ENCODE measurements at regions not wholly inside any gene's neighbourhood (a gene's known extent, or its start where the extent isn't known, plus 50 kb on each side); places are given as distances from the start of the nearest gene placed in this dataset.

GRCh38 chr5:159545156-159545555 is 214.9 kb upstream of the IL12B start:
- H3K27ac ChIP-seq (ENCODE audit: low read depth in 1 of 2, low read length in 2 of 2) = no peak overlapping the region
- no peak for DNase-seq (ENCODE audit: low spot score)
- no peak overlapping the region for H3K9ac ChIP-seq (ENCODE audit: low read depth in 1 of 2, low read length in 2 of 2)
- no peak overlapping the region for H3K4me3 ChIP-seq (ENCODE audit: low read depth in 1 of 3, low read length in 3 of 3)
- TF ChIP-seq GABPA (IDR thresholded peaks at IDR 0.05 in 1 of 2, conservative IDR thresholded peaks at IDR 0.05 in 1 of 2) = no peak
- no peak for TF ChIP-seq SP1 (IDR thresholded peaks at IDR 0.05)
- TF ChIP-seq, protein P1, sequence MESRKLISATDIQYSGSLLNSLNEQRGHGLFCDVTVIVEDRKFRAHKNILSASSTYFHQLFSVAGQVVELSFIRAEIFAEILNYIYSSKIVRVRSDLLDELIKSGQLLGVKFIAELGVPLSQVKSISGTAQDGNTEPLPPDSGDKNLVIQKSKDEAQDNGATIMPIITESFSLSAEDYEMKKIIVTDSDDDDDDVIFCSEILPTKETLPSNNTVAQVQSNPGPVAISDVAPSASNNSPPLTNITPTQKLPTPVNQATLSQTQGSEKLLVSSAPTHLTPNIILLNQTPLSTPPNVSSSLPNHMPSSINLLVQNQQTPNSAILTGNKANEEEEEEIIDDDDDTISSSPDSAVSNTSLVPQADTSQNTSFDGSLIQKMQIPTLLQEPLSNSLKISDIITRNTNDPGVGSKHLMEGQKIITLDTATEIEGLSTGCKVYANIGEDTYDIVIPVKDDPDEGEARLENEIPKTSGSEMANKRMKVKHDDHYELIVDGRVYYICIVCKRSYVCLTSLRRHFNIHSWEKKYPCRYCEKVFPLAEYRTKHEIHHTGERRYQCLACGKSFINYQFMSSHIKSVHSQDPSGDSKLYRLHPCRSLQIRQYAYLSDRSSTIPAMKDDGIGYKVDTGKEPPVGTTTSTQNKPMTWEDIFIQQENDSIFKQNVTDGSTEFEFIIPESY (IDR thresholded peaks at IDR 0.05) = no peak
- no peak for TF ChIP-seq YY1 (IDR thresholded peaks at IDR 0.05)
- TF ChIP-seq RAD21 (IDR thresholded peaks at IDR 0.05) = no peak
- TF ChIP-seq, protein P2, sequence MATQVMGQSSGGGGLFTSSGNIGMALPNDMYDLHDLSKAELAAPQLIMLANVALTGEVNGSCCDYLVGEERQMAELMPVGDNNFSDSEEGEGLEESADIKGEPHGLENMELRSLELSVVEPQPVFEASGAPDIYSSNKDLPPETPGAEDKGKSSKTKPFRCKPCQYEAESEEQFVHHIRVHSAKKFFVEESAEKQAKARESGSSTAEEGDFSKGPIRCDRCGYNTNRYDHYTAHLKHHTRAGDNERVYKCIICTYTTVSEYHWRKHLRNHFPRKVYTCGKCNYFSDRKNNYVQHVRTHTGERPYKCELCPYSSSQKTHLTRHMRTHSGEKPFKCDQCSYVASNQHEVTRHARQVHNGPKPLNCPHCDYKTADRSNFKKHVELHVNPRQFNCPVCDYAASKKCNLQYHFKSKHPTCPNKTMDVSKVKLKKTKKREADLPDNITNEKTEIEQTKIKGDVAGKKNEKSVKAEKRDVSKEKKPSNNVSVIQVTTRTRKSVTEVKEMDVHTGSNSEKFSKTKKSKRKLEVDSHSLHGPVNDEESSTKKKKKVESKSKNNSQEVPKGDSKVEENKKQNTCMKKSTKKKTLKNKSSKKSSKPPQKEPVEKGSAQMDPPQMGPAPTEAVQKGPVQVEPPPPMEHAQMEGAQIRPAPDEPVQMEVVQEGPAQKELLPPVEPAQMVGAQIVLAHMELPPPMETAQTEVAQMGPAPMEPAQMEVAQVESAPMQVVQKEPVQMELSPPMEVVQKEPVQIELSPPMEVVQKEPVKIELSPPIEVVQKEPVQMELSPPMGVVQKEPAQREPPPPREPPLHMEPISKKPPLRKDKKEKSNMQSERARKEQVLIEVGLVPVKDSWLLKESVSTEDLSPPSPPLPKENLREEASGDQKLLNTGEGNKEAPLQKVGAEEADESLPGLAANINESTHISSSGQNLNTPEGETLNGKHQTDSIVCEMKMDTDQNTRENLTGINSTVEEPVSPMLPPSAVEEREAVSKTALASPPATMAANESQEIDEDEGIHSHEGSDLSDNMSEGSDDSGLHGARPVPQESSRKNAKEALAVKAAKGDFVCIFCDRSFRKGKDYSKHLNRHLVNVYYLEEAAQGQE (IDR thresholded peaks at IDR 0.05) = no peak
- no peak for TF ChIP-seq NR2F2 (IDR thresholded peaks at IDR 0.05)
- TF ChIP-seq, protein P3, sequence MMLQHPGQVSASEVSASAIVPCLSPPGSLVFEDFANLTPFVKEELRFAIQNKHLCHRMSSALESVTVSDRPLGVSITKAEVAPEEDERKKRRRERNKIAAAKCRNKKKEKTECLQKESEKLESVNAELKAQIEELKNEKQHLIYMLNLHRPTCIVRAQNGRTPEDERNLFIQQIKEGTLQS (IDR thresholded peaks at IDR 0.05) = no peak
- no peak for TF ChIP-seq HNF4A (conservative IDR thresholded peaks at IDR 0.05)
- no peaks in the 10 kb centered on the region for H3K27me3 ChIP-seq (ENCODE audit: control insufficient read depth in 4 of 4, insufficient read depth in 4 of 4, low read length in 3 of 4)
- no peaks in the 10 kb centered on the region for H3K4me1 ChIP-seq (ENCODE audit: control insufficient read depth in 4 of 4, insufficient read depth in 4 of 4, low read length in 3 of 4)
- H3K9me3 ChIP-seq (ENCODE audit: control insufficient read depth in 4 of 4, low read length in 3 of 4) = peaks cover 0 to 5% (median 0%) of the 10 kb centered on the region in 4 donors
- 71% methylated on average over 1 of the region's 1 CpG for WGBS
- H3K36me3 ChIP-seq (ENCODE audit: control insufficient read depth in 4 of 4, insufficient read depth in 3 of 4, low read depth in 1 of 4, low read length in 3 of 4) = no peaks in the 10 kb centered on the region

DNA sequence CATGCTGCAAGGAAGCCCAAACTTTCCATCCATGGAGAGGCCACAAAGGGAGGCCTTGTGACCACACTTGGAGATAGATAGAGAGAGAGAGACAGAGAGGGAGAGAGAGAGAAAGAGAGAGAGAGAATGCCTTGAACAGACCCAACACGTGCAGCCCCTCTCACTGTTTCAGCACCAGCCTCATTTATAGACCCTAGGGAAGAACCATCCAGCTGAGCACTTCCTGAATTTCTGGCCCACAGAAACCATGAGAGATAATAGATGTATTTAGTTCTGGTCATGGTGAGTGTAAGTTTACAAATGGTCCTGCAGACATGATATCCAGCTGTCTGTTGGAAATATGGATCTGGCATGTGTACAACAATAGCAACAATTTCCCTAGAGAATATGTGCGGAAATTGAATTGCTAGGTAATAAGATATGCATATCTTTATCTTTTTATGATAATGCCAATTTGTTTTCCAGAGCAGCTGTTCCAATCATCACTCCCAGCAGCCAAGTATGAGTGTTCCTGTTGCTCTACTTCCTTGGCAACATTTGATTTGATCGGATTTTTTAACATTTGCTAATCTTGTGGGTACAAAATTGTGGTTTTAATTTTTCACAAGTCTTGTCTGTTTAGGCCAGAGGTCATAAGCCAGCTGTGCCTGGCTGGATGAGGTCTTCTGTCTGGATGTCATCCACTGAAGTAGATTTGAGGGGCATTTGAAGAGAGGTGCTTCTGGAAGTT is 217.3 kb upstream of the IL12B start:
- 82% methylated on average over 3 of the region's 3 CpGs for WGBS
- TF ChIP-seq EGR1 (IDR thresholded peaks at IDR 0.05; ENCODE audit: low read depth in 2 of 2) (no peak), FOXA2 (IDR thresholded peaks at IDR 0.05) (no peak), JUND (IDR thresholded peaks at IDR 0.05) (no peak), YY1 (IDR thresholded peaks at IDR 0.05) (no peak), FOXA1 (IDR thresholded peaks at IDR 0.05) (no peak), SP1 (IDR thresholded peaks at IDR 0.05) (no peak), RAD21 (IDR thresholded peaks at IDR 0.05) (no peak)
- TF ChIP-seq, protein P3 (IDR thresholded peaks at IDR 0.05) = no peak
- TF ChIP-seq, protein P2 (IDR thresholded peaks at IDR 0.05) = no peak
- TF ChIP-seq, protein P4, sequence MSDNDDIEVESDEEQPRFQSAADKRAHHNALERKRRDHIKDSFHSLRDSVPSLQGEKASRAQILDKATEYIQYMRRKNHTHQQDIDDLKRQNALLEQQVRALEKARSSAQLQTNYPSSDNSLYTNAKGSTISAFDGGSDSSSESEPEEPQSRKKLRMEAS (IDR thresholded peaks at IDR 0.05) = no peak
- H3K27me3 ChIP-seq (ENCODE audit: control insufficient read depth in 4 of 4, insufficient read depth in 4 of 4, low read length in 3 of 4) = peaks cover 0 to 2% (median 0%) of the 10 kb centered on the region in 4 donors
- H3K9me3 ChIP-seq (ENCODE audit: control insufficient read depth in 4 of 4, low read length in 3 of 4) = peaks cover 0 to 5% (median 0%) of the 10 kb centered on the region in 4 donors
- H3K9ac ChIP-seq (ENCODE audit: low read depth in 1 of 2, low read length in 2 of 2) = no peak overlapping the region
- H3K36me3 ChIP-seq (ENCODE audit: control insufficient read depth in 4 of 4, insufficient read depth in 3 of 4, low read depth in 1 of 4, low read length in 3 of 4) = no peaks in the 10 kb centered on the region
- H3K4me3 ChIP-seq (ENCODE audit: low read depth in 1 of 3, low read length in 3 of 3) = no peak overlapping the region
- no peak overlapping the region for H3K27ac ChIP-seq (ENCODE audit: low read depth in 1 of 2, low read length in 2 of 2)
- H3K4me1 ChIP-seq (ENCODE audit: control insufficient read depth in 4 of 4, insufficient read depth in 4 of 4, low read length in 3 of 4) = no peaks in the 10 kb centered on the region
- DNase-seq (ENCODE audit: low spot score) = no peak
